Omental fat pad (tissue), 3 donors: ENCODE measurements at regions not wholly inside any gene's neighbourhood (a gene's known extent, or its start where the extent isn't known, plus 50 kb on each side); places are given as distances from the start of the nearest gene placed in this dataset.
"Not testable (repeated sequence)": the region's sequence is repeated elsewhere in the genome, so short reads cannot be mapped to it uniquely, and the experiment has no call there.

ENCODE experiments used
- ATAC-seq: fragments of 150-250 bp; one replicate; pipeline ENCODE4 v1.9.1; 2016; ENCODE audit warnings: mild to moderate bottlenecking, moderate library complexity; ENCODE audit not compliant: low FRiP score
- DNase-seq: peaks from one replicate; pipeline ENCODE4 v3.0.0-alpha.2; 2019; ENCODE audit warnings: low spot score
- CTCF ChIP-seq, 3 donors: fragments of 450-650 bp; IDR thresholded peaks; one replicate each; pipeline ENCODE4 v1.5.1; 2016 to 2017; ENCODE audit warnings: antibody characterized with exemption in 3 of 3, mild to moderate bottlenecking in 3 of 3, moderate library complexity in 2 of 3

DNA sequence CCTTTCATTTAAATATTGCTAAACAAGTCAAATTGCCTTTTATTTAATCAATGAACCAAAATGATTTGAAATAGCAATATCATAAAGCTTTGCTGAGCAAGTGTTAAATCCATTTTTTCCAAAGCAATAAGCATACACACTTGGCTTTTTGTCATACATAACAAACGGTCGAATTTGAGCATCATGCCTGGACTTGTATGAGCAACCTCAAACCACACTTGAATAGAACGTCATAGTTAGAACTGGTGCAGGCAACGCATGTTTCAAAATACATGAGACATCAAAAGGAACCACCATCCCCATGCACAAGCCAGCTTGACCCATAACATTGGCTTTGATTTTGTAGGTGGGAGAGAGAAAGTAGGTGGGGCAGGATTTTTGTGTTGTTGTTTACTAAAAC lies 812.3 kb upstream of the FRG1 start:
- no peak for ATAC-seq
- no peak for DNase-seq
- no peak for TF ChIP-seq CTCF (IDR thresholded peaks at IDR 0.05)

DNA sequence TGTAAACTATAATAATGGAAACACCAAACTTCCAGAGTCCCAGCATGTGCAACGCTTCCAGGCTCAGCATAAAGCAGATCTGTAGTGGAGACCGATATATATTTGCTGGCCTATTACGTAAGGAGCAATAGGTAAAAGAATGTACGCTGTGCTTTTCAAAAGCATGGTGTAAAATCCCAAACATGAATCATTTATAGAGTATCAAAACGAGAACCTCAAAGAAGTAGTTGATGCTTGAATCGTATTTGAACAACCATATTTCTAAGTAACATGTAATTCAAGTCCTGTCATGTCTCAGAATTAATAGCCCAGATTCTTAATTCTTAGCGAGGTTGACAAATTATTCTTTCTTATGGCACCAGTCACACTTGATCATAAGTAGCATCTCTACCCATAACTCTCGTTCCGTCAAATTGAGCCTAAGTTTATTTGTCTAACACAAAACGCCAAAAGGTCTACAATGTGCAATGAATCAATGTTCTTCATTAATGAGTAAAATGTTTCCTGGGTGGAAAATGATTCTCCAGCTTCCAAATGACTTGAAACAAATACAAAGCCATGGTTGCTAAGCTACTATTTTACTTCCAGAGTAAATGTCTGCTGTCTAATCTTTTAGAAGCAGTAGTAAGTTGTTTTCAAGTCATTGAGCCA lies 811.5 kb upstream of the FRG1 start:
- no peak for TF ChIP-seq CTCF (IDR thresholded peaks at IDR 0.05)
- DNase-seq: no peak
- ATAC-seq: no peak

GRCh38 chr4:189131118-189131517 lies 809.6 kb upstream of the FRG1 start:
- ATAC-seq: no peak
- TF ChIP-seq CTCF (IDR thresholded peaks at IDR 0.05): no peak
- no peak for DNase-seq

DNA sequence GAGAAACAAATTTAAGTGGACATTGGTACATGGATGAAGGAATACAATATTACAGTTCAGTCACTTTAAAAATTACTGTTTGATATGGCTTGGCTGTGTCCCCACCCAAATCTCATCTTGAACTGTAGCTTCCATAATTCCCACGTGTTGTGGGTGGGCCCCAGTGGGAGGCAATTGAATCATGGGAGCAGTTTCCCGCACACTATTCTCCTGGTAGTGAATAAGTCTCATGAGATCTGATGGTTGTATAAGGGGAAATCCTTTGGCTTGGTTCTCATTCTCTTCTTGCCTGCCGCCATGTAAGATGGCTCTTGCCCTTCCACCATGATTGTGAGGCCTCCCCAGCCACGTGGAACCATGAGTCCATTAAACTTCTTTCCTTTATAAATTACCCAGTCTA lies 804.2 kb upstream of the FRG1 start:
- TF ChIP-seq CTCF (IDR thresholded peaks at IDR 0.05): no peak
- ATAC-seq: no peak
- DNase-seq: no peak

- ATAC-seq (no peak), DNase-seq (no peak)
- no peak for TF ChIP-seq CTCF (IDR thresholded peaks at IDR 0.05)
Measured at GRCh38 chr4:189143263-189143952, 797.3 kb upstream of the FRG1 start.

- DNase-seq: no peak
- no peak for ATAC-seq
- no peak for TF ChIP-seq CTCF (IDR thresholded peaks at IDR 0.05)
Measured at GRCh38 chr4:189147005-189147929, 793.4 kb upstream of the FRG1 start.

DNA sequence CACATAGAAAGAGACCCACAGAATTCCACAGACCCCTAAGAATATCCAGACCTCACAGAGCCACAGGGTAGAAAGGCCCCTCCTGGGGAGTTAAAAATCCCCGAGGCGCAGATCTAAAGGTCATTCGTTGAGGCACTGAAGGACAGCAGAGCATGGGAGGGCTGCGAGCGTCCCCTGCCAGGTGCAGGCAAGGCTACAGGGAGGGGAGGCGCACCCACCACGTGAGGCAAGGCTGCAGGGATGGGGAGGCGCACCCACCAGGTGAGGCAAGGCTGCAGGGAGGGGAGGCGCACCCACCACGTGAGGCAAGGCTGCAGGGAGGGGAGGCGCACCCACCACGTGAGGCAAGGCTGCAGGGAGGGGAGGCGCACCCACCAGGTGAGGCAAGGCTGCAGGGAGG lies 785.6 kb upstream of the FRG1 start:
- ATAC-seq, DNase-seq: not testable (repeated sequence)
